ENCODE measurements at regions not wholly inside any gene's neighbourhood (a gene's known extent, or its start where the extent isn't known, plus 50 kb on each side); places are given as distances from the start of the nearest gene placed in this dataset.
"Not testable (repeated sequence)": the region's sequence is repeated elsewhere in the genome, so short reads cannot be mapped to it uniquely, and the experiment has no call there.

DNA sequence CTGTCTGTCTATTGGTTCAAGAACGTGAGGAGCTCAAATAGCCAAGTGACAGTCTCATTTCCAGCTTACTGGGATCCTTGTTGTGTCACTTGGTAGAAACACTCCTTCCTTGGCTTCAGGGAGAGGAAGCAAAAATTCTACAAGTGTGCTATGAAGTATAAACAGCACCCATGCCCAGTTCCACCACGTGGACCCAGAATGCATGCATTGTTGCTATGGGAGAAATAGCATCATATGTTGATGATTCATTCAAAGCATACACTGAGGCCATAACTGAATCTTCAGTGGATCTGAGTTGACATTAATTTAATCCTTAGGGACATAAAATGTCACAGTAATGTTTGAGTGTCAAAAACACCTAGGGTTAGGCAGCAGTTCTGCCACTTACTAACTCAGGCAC, 199.0 kb upstream of the RXFP2 start:
- no peaks in the 10 kb centered on the region for H3K27me3 ChIP-seq
- no peak for DNase-seq (ENCODE audit: extremely low spot score in 2 of 2)
- intact Hi-C loops (cut with DNase I) = no loop called here
- TF ChIP-seq, protein P1, sequence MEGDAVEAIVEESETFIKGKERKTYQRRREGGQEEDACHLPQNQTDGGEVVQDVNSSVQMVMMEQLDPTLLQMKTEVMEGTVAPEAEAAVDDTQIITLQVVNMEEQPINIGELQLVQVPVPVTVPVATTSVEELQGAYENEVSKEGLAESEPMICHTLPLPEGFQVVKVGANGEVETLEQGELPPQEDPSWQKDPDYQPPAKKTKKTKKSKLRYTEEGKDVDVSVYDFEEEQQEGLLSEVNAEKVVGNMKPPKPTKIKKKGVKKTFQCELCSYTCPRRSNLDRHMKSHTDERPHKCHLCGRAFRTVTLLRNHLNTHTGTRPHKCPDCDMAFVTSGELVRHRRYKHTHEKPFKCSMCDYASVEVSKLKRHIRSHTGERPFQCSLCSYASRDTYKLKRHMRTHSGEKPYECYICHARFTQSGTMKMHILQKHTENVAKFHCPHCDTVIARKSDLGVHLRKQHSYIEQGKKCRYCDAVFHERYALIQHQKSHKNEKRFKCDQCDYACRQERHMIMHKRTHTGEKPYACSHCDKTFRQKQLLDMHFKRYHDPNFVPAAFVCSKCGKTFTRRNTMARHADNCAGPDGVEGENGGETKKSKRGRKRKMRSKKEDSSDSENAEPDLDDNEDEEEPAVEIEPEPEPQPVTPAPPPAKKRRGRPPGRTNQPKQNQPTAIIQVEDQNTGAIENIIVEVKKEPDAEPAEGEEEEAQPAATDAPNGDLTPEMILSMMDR (IDR thresholded peaks at IDR 0.05) = no peak
- TF ChIP-seq POLR2AphosphoS5 (IDR thresholded peaks at IDR 0.05; ENCODE audit: insufficient read depth in 1 of 2, low read depth in 1 of 2) = no peak
- TF ChIP-seq POLR2A (IDR thresholded peaks at IDR 0.05) = no peak
- H3K27ac ChIP-seq = no peak overlapping the region
- no peaks in the 10 kb centered on the region for H3K9me3 ChIP-seq
- no peaks in the 10 kb centered on the region for H3K4me1 ChIP-seq
- H3K4me3 ChIP-seq = no peak overlapping the region
- no peaks in the 10 kb centered on the region for H3K36me3 ChIP-seq

DNA sequence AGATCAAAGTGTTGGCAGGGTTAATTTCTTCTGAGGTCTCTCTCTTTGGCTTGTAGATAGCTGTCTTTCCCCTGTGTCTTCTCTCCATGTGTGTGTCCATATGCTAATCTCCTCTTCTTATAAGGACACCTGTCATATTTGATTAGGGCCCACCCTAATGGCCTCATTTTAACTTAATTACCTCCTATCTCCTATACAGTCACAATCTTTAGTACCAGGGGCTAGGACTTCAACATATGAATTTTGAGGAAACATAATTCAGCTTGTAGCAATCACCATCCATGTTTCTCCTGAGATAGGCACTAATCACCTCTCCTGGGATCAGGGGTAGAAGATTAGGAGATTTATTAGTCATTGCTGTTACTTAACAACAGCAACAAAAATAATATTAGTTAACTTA, 196.1 kb upstream of the RXFP2 start:
- no peak for DNase-seq (ENCODE audit: extremely low spot score in 2 of 2)
- H3K27ac ChIP-seq = no peak overlapping the region
- no peaks in the 10 kb centered on the region for H3K36me3 ChIP-seq

DNA sequence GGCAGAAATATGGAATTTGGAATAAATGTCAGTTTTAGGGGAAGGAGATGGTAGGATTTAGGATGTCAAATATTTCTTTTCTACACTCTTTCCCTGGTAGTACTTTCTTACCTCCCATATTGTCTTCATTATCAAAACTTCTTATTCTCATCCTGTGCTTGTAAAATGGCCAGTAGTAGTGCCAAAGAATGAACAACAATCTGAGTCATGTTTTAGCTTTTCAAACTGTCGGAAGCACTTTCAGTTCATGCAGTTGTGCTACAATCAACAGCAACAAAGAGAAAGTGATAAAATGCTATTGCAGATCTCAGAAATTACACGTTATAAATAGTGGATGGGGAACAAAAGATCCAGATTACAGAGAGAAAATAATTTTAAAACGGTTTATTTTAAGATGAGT, 193.7 kb upstream of the RXFP2 start:
- DNase-seq (ENCODE audit: extremely low spot score in 2 of 2) = no peak
- H3K36me3 ChIP-seq = no peaks in the 10 kb centered on the region
- TF ChIP-seq, protein P1 (IDR thresholded peaks at IDR 0.05) = no peak
- no peak overlapping the region for H3K27ac ChIP-seq
- H3K4me3 ChIP-seq = no peak overlapping the region
- H3K4me1 ChIP-seq = no peaks in the 10 kb centered on the region
- intact Hi-C loops (cut with DNase I) = no loop called here
- no peaks in the 10 kb centered on the region for H3K9me3 ChIP-seq
- H3K27me3 ChIP-seq = no peaks in the 10 kb centered on the region

More for the DNA sequence above, 196.1 kb upstream of the RXFP2 start:
- TF ChIP-seq POLR2A (IDR thresholded peaks at IDR 0.05) (no peak), POLR2AphosphoS5 (IDR thresholded peaks at IDR 0.05; ENCODE audit: insufficient read depth in 1 of 2, low read depth in 1 of 2) (no peak)
- TF ChIP-seq, protein P1 (IDR thresholded peaks at IDR 0.05) = no peak
- Histone ChIP-seq H3K9me3 (no peaks in the 10 kb centered on the region), H3K4me3 (no peak overlapping the region), H3K4me1 (no peaks in the 10 kb centered on the region), H3K27me3 (no peaks in the 10 kb centered on the region)
- intact Hi-C loops (cut with DNase I) = no loop called here

DNA sequence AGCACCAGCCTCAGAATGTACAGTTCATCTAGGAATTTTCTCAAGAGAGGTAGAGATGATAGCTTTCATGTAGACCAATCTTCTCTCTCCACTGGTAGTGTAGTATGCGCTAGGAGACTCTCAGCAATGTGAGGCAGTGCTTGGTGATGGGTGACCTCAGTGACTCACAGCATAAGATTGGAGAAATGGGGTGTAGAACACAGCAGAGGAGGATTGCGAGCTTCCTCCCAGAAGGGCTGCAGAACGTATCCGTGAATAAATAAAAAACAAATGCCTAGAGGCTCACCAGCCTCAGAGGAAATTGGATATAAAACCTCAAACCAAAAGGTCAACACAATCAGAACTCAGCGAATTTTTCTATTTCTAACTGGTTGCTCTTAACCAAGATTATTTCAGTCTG, 182.9 kb upstream of the RXFP2 start:
- H3K27ac ChIP-seq = no peak overlapping the region
- H3K36me3 ChIP-seq = no peaks in the 10 kb centered on the region
- TF ChIP-seq POLR2AphosphoS5 (IDR thresholded peaks at IDR 0.05; ENCODE audit: insufficient read depth in 1 of 2, low read depth in 1 of 2) (no peak), POLR2A (IDR thresholded peaks at IDR 0.05) (no peak)
- TF ChIP-seq, protein P1 (IDR thresholded peaks at IDR 0.05) = no peak
- H3K4me1 ChIP-seq = no peaks in the 10 kb centered on the region
- no peaks in the 10 kb centered on the region for H3K27me3 ChIP-seq
- H3K9me3 ChIP-seq = no peaks in the 10 kb centered on the region
- H3K4me3 ChIP-seq = no peak overlapping the region
- DNase-seq (ENCODE audit: extremely low spot score in 2 of 2) = no peak
- intact Hi-C loops (cut with DNase I) = no loop called here

DNA sequence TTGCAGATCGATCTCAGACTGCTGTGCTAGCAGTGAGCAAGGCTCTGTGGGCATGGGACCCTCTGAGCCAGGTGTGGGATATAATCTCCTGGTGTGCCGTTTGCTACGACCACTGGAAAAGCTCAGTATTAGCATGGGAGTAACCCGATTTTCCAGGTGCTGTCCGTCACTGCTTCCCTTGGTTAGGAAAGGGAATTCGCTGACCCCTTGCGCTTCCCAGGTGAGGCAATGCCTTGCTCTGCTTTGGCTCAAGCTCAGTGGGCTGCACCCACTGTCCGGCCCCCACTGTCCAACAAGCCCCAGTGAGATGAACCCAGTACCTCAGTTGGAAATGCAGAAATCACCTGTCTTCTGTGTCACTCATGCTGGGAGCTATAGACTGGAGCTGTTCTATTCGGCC, 155.1 kb upstream of the RXFP2 start:
- H3K27me3 ChIP-seq; DNase-seq (ENCODE audit: extremely low spot score in 2 of 2); H3K36me3 ChIP-seq; H3K4me1 ChIP-seq; H3K4me3 ChIP-seq; H3K27ac ChIP-seq; intact Hi-C loops (cut with DNase I); H3K9me3 ChIP-seq: not testable (repeated sequence)

DNA sequence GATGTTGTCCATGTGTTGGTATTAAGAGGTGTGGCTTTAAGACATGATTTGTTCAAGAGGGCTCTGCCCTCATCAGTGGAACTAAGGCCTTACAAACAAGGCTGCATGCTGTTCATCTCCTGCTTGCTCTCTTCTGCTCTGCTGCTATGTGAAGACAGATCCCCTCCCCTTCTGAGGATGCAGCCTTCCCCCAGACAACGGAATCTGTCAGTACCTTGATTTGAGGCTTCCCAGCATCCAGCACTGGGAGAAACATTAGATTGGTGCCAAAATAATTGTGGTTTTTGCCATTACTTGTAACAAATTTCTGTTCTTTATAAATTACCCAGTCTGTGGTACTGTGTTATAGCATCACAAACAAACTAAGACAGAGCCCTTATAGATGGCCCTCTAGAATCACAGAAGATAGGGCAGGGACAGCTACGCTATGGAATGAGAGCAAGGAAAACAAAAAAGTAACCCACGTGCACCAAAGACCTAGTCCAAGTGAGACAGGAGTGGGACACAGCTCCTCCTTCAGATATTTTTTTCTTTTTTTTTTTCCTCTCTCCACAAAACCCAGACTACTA, 151.5 kb upstream of the RXFP2 start:
- H3K36me3 ChIP-seq = no peaks in the 10 kb centered on the region
- no peaks in the 10 kb centered on the region for H3K9me3 ChIP-seq
- no peak overlapping the region for H3K27ac ChIP-seq
- no peak for DNase-seq (ENCODE audit: extremely low spot score in 2 of 2)
- H3K4me3 ChIP-seq = no peak overlapping the region
- TF ChIP-seq POLR2AphosphoS5 (IDR thresholded peaks at IDR 0.05; ENCODE audit: insufficient read depth in 1 of 2, low read depth in 1 of 2) = no peak
- TF ChIP-seq POLR2A (IDR thresholded peaks at IDR 0.05) = no peak
- TF ChIP-seq, protein P1 (IDR thresholded peaks at IDR 0.05) = no peak
- H3K27me3 ChIP-seq = no peaks in the 10 kb centered on the region
- H3K4me1 ChIP-seq = no peaks in the 10 kb centered on the region
- intact Hi-C loops (cut with DNase I) = no loop called here
